DND-41 (cell line): ENCODE measurements at regions not wholly inside any gene's neighbourhood (a gene's known extent, or its start where the extent isn't known, plus 50 kb on each side); places are given as distances from the start of the nearest gene placed in this dataset.
"Not testable (repeated sequence)": the region's sequence is repeated elsewhere in the genome, so short reads cannot be mapped to it uniquely, and the experiment has no call there.

Experiments
- CTCF ChIP-seq: IDR thresholded peaks from 2 replicates; pipeline ENCODE4 v1.5.1; 2012; ENCODE audit warnings: borderline replicate concordance, low read length, moderate library complexity, mild to moderate bottlenecking; ENCODE audit not compliant: poor library complexity, severe bottlenecking; ENCODE audit errors: extremely low read depth
- EZH2 ChIP-seq: IDR thresholded peaks from 3 replicates; pipeline ENCODE4 v1.6.1; 2012; ENCODE audit warnings: borderline replicate concordance, low read depth, mild to moderate bottlenecking, moderate library complexity, low read length, inconsistent platforms; ENCODE audit not compliant: severe bottlenecking

GRCh38 chr6:6830686-6831063 lies 242.2 kb downstream of the LY86 start:
- not testable (repeated sequence) for TF ChIP-seq EZH2, CTCF
